Skeletal muscle tissue (tissue), 3 donors: ENCODE measurements at regions not wholly inside any gene's neighbourhood (a gene's known extent, or its start where the extent isn't known, plus 50 kb on each side); places are given as distances from the start of the nearest gene placed in this dataset.

Experiments used
- H3K27ac ChIP-seq: one replicate; pipeline ENCODE4 v1.7.0; 2013; ENCODE audit warnings: mild to moderate bottlenecking, low read depth, low read length, inconsistent platforms
- H3K27me3 ChIP-seq, 3 donors: one replicate each; pipeline ENCODE4 v1.7.0; 2013; ENCODE audit warnings: low read length in 3 of 3; ENCODE audit not compliant: control insufficient read depth in 3 of 3, insufficient read depth in 3 of 3
- H3K36me3 ChIP-seq, 3 donors: one replicate each; pipeline ENCODE4 v1.7.0; 2013; ENCODE audit warnings: low read length in 3 of 3; ENCODE audit not compliant: control insufficient read depth in 3 of 3, insufficient read depth in 3 of 3
- H3K4me1 ChIP-seq, 3 donors: one replicate each; pipeline ENCODE4 v1.7.0; 2013; ENCODE audit warnings: low read length in 3 of 3, mild to moderate bottlenecking in 3 of 3; ENCODE audit not compliant: control insufficient read depth in 3 of 3, insufficient read depth in 3 of 3
- H3K4me3 ChIP-seq, 3 donors: one replicate each; pipeline ENCODE4 v1.7.0; 2013; ENCODE audit warnings: low read length in 3 of 3
- H3K9ac ChIP-seq, 3 donors: one replicate each; pipeline ENCODE4 v1.7.0; 2013; ENCODE audit warnings: low read length in 3 of 3, mild to moderate bottlenecking in 3 of 3, moderate library complexity in 2 of 3, low read depth in 1 of 3
- H3K9me3 ChIP-seq, 3 donors: one replicate each; pipeline ENCODE4 v1.7.0; 2013; ENCODE audit warnings: low read length in 3 of 3; ENCODE audit not compliant: control insufficient read depth in 3 of 3
- donor health status: Osteomylitis.

- Histone ChIP-seq H3K4me3 (no peak overlapping the region), H3K4me1 (peaks cover 13 to 23% (median 18%) of the 10 kb centered on the region in 3 donors), H3K9me3 (no peaks in the 10 kb centered on the region), H3K36me3 (no peaks in the 10 kb centered on the region), H3K27me3 (no peaks in the 10 kb centered on the region), H3K9ac (no peak overlapping the region), H3K27ac (peak overlapping the region; percentile 33)
Measured at GRCh38 chr6:21501021-21501354, 92.6 kb upstream of the SOX4 start.

DNA sequence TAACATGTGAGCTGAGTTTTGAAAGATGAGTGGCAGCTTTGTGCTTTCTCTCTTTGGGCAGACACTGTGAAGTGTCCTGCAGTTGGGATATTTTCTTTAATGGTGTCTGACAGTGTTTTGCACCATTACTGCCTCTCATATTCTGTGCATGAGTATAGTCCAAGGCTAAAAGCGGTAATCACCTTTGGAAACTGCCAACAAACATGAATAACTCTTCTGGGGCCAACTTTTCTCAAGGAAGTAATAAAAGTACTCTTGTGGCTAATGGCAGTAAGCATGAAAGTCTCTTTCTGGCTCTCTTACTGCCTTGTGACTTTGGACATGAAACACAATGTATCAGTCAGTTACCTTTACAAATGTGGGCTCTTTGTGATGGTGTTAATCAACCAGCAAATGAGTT, 91.7 kb upstream of the SOX4 start:
- no peaks in the 10 kb centered on the region for H3K36me3 ChIP-seq
- H3K9ac ChIP-seq: no peak overlapping the region
- no peak overlapping the region for H3K4me3 ChIP-seq
- H3K4me1 ChIP-seq: peaks cover 13 to 23% (median 18%) of the 10 kb centered on the region in 3 donors
- H3K27me3 ChIP-seq: no peaks in the 10 kb centered on the region
- H3K27ac ChIP-seq: no peak overlapping the region
- H3K9me3 ChIP-seq: no peaks in the 10 kb centered on the region

- H3K9me3 ChIP-seq: no peaks in the 10 kb centered on the region
Measured at GRCh38 chr6:21502682-21503081, 90.9 kb upstream of the SOX4 start.

GRCh38 chr6:21504790-21505189, 88.8 kb upstream of the SOX4 start:
- Histone ChIP-seq H3K27ac (no peak overlapping the region), H3K27me3 (no peaks in the 10 kb centered on the region), H3K36me3 (no peaks in the 10 kb centered on the region), H3K9ac (no peak overlapping the region), H3K9me3 (no peaks in the 10 kb centered on the region), H3K4me3 (no peak overlapping the region), H3K4me1 (peaks cover 13 to 23% (median 18%) of the 10 kb centered on the region in 3 donors)

More at GRCh38 chr6:21502682-21503081, 90.9 kb upstream of the SOX4 start:
- Histone ChIP-seq H3K4me1 (peaks cover 13 to 23% (median 18%) of the 10 kb centered on the region in 3 donors), H3K36me3 (no peaks in the 10 kb centered on the region), H3K4me3 (no peak overlapping the region), H3K27ac (no peak overlapping the region), H3K9ac (no peak overlapping the region), H3K27me3 (no peaks in the 10 kb centered on the region)

DNA sequence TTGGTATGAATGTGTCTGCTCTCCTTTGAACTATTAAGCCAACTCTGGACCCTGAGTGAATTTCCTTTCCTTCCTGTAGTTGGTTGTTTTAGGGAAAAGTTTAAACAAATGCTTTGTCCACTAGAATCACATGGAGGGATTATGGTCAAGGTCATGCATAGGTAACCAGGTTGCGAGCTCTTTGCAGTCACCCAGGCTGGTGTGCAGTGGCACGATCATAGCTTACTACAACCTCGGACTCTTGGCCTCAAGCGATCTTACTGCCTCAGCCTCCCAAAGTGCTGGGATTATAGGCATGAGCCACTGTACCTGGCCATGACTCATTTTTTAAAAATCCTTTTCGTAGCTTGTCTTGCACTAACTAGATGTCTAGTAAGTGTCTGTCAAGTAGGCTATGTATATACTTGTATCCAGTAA, 88.0 kb upstream of the SOX4 start:
- Histone ChIP-seq H3K9me3 (no peaks in the 10 kb centered on the region), H3K9ac (no peak overlapping the region), H3K27ac (no peak overlapping the region), H3K27me3 (no peaks in the 10 kb centered on the region), H3K4me3 (no peak overlapping the region), H3K36me3 (no peaks in the 10 kb centered on the region), H3K4me1 (peaks cover 7 to 16% (median 12%) of the 10 kb centered on the region in 3 donors)

DNA sequence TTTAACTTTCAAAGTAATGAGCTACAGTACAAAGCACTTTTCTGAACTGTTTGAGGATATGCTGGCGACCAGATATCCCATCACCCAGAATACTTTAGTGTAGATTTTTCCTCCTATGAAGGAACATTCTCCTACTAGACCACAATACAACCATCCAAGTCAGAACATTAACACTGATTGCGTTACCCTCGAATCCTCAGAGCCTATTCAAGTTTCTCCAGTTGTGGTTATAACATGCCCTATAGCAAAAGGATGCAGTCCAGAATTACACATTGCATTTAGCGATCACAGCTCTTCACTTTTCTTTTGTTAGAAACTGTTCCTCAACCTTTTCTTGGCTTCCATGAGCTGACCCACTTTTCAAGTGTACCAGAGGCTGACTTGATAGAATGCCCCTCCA, 87.4 kb upstream of the SOX4 start:
- H3K27me3 ChIP-seq: no peaks in the 10 kb centered on the region
- peaks cover 1 to 11% (median 7%) of the 10 kb centered on the region in 3 donors for H3K4me1 ChIP-seq
- H3K4me3 ChIP-seq: no peak overlapping the region
- no peaks in the 10 kb centered on the region for H3K36me3 ChIP-seq
- H3K9me3 ChIP-seq: no peaks in the 10 kb centered on the region
- H3K9ac ChIP-seq: no peak overlapping the region
- H3K27ac ChIP-seq: no peak overlapping the region

DNA sequence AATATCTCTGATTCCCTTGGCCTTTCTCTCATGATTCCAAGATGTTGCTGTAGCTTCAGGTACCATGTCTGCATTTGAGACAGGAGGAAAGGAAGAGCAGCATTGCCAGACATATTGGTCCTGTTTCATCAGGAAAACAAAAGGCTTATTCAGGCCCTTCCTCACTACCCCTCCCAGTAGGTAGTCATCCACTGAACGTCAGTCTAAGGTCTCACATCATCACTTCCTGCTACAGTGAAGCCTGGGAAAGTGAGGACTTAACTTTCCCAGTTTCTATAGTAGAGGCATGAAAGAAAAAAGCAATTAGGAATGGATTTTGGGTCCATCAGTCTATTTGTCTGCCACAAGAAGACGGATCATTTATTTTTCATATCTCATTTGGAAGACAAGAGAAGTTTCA, 85.7 kb upstream of the SOX4 start:
- Histone ChIP-seq H3K27me3 (no peaks in the 10 kb centered on the region), H3K36me3 (no peaks in the 10 kb centered on the region), H3K9ac (no peak overlapping the region), H3K9me3 (no peaks in the 10 kb centered on the region), H3K27ac (no peak overlapping the region), H3K4me1 (no peaks in the 10 kb centered on the region), H3K4me3 (no peak overlapping the region)

DNA sequence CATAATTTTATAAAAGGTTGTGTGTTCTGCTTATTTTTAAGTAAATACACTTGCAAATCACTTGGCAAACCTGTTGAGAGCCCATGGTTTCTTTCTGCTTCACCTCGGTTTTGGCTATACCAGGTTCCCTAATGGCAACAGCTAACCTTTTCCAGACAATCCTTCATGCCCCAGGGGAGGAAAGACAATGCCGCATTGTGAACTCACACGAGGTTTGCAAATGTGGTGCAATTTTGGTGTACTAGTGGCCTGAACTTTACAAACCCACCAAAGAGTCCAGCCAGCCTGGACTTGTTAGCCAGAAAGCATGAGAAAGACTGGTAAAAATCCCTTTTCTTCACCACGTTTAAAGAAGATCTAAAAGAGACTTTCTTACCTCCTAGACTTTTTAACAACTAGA, 84.8 kb upstream of the SOX4 start:
- Histone ChIP-seq H3K27me3 (no peaks in the 10 kb centered on the region), H3K9me3 (no peaks in the 10 kb centered on the region), H3K36me3 (no peaks in the 10 kb centered on the region), H3K4me1 (no peaks in the 10 kb centered on the region), H3K27ac (no peak overlapping the region), H3K9ac (no peak overlapping the region), H3K4me3 (no peak overlapping the region)

GRCh38 chr6:21511891-21512550, 81.5 kb upstream of the SOX4 start:
- Histone ChIP-seq H3K4me3 (no peak overlapping the region), H3K27ac (no peak overlapping the region), H3K27me3 (no peaks in the 10 kb centered on the region), H3K9me3 (no peaks in the 10 kb centered on the region), H3K36me3 (no peaks in the 10 kb centered on the region), H3K4me1 (no peaks in the 10 kb centered on the region), H3K9ac (no peak overlapping the region)

- no peaks in the 10 kb centered on the region for H3K36me3 ChIP-seq
- H3K9me3 ChIP-seq: no peaks in the 10 kb centered on the region
- H3K9ac ChIP-seq: no peak overlapping the region
- H3K27ac ChIP-seq: no peak overlapping the region
- H3K27me3 ChIP-seq: no peaks in the 10 kb centered on the region
- H3K4me3 ChIP-seq: no peak overlapping the region
- H3K4me1 ChIP-seq: no peaks in the 10 kb centered on the region
Measured at GRCh38 chr6:21514288-21514687, 79.3 kb upstream of the SOX4 start.
